GM18499 (cell line): ENCODE measurements at regions not wholly inside any gene's neighbourhood (a gene's known extent, or its start where the extent isn't known, plus 50 kb on each side); places are given as distances from the start of the nearest gene placed in this dataset.

Experiments
- ATAC-seq: cut with Tn5 transposase; IDR thresholded peaks from one replicate; pipeline ENCODE4 v1.9.1; 2021; ENCODE audit warnings: moderate number of reproducible peaks; ENCODE audit not compliant: insufficient read depth, unreplicated experiment

DNA sequence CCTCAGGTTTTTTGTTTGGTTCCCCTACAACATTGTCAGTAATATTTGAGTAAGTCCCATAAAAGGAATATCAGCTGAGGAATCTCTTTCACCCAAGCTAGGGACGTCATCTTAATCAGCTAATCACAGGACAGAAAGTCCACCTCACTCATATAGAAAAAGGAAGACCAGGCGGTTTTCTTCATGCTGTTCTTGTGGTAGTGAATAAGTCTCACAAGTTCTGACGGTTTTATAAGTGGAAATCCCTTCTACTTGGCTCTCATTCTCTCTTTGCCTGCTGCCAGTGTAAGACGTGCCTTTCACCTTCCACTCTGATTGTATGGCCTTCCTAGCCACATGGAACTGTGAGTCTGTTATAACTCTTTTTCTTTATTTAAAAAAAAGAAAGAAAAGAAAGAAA, 308.1 kb upstream of the PFKP start:
- no peak for ATAC-seq

DNA sequence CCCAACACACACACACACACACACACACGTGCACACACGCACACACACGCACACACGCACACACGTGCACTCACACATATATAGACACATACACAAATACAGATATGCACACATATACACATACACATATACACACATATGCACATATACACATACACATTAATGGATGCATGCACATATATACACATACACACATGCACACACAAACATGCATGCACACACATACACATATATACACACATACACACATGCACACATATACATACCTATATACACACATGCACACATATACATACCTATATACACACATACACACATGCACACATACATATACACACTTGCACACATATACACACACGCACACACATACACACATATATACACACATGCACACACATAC, 312.4 kb upstream of the PFKP start:
- ATAC-seq, result no peak

DNA sequence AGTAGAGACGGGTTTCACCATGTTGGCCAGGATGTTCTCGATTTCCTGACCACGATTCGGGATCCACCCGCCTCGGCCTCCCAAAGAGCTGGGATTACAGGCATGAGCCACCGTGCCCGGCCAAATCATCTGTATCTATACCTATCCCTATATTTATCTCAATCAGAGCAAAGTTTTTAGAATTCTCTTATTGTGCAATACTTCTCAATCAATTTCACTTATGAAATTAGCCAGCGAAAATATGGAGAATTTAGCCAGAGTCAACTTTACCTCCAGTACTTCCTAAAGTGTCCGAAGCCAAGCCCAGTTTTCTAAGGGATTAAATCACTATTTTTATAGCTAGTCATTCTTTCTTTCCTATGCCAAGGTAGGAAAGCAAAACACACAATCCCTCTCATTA, 319.1 kb upstream of the PFKP start:
- ATAC-seq, result no peak

DNA sequence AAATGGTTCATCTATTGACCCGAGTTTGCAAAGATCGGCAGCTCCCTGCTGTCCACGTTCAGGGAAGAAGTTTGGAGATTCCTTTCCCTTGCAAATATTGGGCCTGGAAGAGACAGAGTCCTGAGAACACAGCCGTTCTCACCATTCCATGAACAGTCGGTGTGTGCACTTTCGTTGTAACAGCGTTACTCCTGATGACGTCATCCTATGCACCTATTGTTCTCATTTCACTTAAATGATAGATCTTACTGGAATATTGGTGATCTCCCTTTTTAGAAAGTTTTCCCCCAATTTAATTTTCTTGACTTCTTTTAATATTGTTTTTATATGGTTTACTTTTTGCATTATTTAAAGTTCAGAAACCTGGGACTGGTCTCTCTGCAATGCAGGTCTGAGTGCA, 320.7 kb upstream of the PFKP start:
- ATAC-seq, result no peak

DNA sequence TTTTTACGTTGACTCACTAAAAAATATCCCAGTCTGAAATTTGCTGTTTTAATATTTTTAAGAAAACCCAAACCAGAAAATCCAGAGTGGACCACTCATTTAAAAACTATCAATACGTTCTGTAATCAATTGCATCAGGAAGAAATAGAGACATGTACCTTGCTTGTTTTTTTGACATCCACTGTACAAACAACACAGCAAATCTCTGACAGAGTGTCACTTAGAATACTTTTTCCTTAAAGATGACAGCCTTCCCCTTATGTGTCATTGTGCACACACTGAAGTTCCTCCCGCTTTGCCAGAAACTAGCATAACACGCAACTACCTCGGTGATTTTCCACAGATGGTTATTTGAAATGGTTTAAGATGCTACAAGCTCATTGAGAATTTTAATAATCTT, 321.7 kb upstream of the PFKP start:
- ATAC-seq, result no peak

DNA sequence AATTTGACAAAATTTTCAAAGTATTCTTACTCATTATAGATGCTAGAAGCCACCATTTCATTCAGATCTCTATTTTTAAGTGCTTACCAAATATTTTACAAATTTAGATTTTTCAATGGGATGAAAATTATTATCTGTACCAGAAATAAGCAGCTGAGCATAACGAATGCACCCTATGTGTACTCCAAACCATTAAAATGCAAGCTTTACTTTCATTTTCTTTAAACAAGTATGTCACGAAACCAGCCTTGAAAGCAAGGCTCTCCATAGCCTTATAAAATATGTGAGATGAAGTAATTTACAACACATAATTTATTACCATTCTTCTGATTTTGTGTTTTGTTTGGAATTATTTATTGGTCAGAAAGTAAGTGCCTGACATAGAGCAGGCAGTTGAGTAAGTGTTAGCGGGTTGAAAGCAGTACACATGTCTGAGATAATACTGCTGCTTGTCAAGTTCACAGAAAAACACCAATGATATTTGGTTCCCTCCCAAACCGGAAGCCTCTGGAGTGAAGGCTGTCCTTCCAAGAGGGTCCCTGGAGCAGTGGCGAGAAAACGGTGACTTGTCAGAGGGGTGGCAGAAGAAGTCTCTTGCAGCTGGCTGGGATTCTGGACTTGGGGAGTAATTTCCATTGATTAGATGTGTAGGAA, 322.7 kb upstream of the PFKP start:
- no peak for ATAC-seq

DNA sequence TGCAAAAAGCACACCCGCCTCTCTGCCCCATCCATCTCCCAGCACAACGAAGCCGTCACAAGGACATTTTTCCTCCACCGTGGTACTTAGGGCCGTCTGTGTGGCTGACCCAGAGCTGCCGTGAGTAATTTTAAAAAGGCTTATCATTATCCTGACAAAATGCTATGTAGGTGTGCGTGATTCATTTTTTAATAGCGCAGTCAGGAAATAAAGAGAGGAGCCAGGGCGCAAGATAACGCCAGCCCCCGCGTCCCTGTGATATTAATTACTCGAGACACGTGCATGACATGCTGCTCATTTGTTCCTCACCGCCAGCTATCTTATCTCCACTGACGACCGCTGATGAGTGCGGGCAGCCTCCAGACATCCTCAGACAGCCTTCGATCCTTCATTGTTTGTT, 332.7 kb upstream of the PFKP start:
- ATAC-seq, result no peak

DNA sequence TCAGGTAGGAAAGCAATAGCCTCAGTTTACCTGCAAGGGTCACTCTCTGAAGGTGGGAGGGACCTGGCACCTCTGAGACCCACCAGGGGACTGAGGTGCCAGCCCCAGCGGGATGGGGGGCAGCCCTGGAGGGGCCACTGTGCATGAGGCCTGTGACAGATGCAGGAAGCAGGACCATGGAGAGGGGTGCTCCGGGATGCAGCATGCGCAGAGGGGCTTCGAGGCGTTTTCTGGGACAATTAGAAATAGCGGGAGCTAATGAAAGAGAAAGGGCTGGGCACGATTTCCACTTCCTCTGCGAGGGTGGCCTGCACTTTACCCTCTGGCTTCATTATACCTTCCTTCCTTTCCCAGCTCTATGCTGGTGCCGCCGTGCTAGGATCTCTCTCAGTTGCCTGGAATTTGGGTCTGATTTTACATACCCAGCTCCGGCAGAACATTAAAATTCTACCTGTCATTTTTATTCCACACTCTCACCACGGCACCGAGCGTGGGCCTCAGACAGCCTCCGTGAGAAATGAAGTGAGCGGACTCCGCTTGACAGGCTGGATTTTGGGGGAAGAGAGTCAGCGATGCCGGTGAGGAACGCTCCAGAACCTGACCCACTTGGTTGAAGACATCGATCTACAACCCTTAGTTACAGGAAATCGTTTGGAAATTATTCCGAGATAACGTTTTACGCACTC, 333.9 kb upstream of the PFKP start:
- ATAC-seq, result no peak

DNA sequence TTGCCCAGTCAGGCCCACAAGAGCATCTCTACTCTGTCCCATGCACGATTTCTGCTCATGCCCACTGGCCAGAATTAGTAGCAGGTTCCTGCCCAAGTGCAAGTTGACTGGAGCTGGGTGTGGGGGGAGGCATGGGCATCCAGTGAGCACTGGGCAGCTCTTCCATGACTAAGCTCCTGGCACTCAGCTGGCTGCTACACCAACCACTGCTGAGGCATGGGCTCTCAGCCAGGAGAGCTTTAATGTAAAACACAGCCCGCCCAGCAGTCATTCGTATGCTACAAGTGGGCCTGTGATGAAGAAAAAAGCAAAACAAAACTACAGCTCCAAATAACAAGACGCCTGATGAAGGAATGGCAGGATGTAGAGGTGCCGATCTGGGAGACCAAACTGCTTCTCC, 335.4 kb upstream of the PFKP start:
- ATAC-seq, result no peak

DNA sequence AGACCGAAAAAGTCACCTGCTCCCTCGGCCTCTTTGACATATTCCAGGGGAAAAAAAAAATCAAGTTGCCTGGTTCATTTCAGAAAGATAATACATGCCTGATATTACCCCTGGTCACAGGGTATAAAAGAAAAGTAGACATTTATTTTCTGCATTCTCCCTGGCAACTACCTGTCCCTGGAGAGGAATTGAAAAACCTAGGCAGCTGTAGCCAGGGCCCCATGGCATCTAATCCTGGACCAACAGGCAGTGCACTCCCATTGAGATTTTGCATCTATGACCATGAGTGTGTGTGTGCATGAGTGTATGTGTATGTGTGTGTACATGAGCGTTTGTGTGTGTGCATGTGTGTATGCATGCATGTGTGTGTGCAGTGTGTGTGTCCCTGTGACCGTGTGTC, 338.2 kb upstream of the PFKP start:
- ATAC-seq, result no peak

DNA sequence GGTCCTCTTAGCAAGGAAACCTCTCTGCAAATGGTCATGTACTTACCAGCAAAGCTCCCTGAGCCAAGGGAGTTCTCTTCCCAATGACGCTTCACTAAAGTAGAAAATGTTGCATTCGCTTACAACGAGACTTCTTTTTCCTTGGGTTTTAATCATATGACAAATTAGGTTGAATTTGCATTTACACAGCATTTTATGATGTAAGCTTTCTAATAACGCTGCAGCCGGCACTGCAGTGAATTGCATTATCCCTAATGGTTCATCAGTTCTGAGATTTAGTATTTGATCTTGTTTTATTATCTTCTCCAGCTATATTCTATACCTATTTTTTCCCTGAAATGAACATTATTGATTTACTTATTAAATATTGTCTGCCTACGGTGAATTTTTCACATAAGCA, 339.3 kb upstream of the PFKP start:
- no peak for ATAC-seq

DNA sequence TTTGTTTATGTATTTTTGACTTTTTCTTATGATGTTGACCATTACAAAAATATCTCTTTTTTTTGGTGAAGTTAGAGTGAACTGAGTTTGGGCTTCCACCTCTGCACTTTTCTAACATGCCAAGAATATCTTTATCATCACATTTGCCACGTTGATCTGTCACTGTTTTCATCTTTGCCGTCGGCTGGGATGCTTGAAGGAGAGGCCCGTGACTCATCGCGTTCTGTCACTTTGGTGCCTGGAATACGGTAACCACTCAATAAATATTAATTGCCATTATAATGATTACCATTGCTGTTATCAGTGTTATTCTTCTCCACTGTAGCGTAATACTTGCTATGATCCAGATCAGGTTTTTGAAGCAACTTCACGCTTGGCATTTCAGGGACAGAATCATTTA, 350.8 kb upstream of the PFKP start:
- ATAC-seq, result no peak

DNA sequence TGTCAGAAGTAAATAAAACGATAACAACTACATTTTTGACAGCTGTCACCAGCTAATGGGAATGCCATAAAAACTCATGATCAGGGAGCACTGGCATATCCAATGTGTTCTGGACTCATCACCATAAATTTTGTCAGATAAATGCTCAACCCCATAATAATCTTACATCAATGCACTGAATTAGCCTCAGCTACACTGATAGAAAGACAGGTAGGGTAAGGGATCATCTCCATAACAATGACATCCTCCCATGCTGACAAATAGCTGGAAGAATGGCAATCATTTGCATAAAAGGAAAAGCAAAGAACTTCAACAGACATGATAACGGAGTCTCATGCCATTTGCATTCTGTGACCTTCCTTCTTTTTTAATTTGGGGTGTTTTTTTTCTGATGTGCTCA, 352.8 kb upstream of the PFKP start:
- ATAC-seq, result no peak

DNA sequence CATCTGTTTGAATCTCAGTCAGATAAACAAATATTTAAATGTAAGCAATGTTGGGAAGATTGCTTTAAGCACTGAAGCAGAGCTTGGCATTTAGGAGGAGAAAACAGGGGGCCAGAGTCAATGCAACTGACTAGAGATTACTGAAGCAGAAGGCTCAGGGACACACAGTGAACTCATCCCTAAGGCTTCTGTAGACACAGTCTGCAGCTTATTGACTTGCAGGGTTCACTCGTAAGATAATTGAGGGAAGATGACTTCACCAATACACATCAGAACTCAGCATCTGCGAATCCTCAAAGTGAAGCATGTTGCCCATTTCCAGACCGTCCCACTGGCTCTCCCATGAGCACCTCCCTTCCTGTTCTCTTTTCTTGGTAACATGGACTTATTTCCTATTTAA, 363.4 kb upstream of the PFKP start:
- no peak for ATAC-seq

DNA sequence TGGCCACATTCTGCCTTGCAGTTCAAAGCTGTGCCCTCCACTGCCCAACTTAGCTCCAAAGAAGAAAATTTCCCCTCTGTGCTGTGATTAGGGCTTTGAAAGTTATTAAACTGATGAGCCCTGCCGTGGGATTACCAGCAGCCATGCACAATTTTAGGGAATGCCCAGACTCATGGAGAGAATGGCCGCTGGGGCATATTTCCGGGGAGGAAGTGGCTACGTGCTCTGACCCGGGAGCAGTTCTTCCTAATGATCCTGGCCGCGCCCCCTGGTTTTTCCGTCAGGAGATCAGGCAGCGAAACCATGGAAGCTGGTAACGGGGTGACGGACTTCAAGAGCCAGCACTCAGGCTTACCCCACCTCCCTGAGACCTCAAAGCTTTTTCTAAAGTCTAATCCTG, 365.5 kb upstream of the PFKP start:
- ATAC-seq, result no peak

DNA sequence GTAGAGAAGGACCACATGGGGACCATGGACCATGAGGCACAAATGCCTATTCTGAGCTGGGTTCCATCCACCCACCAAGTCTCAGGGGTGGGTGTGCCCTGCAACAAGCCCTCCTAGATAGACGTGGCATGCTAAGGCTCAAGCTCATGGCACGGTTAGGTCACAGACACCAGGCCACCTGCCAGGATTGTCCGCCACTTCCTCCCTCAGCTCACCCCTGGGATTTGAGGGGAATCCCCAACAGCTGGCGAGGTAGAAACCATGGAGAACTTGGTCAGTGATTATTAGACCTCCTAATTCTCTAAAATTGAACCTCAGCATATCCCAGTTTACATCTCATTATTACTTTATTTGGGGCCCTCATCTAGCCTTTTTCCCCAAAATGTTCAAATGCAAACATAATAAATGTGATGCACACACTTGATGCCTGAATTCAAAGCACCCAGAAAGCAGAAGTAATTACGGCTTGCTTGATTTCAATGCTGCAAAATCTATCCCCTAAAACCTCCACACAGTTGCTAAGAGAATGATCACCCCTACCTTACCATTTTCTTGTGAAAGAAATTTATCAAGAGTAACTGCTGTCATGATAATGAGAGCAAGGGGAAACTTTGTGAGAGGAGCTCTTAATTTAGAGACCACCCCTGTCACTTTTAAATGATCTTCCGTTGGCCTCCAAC, 366.6 kb upstream of the PFKP start:
- ATAC-seq, result no peak

DNA sequence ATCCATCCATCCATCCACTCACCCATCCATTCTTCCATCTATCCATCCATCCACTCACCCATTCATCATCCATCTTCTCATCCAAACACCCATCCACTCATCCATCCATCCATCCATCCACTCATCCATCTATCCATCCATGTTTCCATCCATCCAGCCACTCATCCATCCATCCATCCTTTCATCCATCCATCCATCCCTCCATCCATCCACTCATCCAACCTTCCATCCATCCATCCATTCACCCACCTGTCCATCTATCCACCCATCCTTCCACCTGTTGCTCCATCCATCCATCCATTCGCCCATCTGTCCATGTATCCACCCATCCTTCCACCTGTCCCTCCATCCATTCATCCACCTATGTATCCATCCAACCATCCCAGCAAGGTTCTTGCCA, 378.4 kb upstream of the PFKP start:
- no peak for ATAC-seq

DNA sequence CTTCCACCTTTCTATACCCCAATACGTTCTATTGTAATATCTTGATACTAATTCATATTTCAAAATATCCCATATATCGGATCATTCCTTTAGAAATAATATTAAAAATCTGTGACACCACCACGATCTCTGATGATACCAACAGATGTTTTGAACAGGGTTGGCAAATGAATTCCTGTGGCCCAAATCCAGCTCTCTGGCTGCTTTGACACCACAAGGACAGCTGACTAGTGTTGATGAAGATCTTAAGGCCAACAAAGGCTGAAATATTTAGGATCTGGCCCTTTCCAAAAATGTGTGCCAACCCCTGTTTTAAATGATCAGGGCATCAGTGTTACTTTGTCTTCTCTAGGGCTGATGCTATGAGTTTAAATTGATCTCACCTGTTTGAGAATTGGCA, 380.7 kb upstream of the PFKP start:
- ATAC-seq, result no peak

DNA sequence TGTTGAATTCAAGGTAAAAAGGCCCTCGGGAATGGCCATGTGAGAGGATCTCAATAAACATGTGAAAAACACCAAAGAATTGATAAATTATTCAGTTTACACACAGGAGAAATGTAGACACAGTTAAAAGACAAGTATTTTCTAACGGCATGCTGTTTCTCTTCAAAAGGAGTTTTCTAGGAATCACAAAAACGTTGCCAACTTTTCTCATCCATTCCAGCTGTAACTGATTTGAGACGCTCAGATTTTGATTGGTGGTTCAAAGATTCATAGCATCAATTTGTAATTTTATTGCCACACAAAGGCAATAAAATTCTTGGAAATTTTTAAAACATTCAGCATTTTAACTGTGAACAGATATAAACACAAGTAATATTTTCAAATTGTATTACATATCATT, 384.9 kb upstream of the PFKP start:
- ATAC-seq, result no peak

DNA sequence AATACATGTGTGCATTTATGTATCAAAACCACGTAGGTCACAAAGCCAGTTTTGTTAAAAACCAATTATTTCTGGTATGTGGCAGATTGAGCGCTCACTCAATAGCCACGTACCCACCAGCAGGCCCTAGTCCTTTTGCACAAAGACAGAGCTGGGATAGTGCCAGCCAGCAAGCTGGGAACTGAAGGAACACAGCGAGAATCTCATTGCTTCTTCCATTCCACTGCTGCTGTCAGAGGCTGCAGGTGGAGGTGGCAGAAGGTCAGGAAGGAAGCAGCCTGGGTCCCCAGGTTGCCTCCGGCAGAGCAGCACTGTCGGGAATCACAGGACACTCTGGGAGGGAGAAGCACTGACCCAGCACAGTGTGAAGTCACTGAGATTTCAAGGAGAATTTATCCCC, 385.5 kb upstream of the PFKP start:
- no peak for ATAC-seq

DNA sequence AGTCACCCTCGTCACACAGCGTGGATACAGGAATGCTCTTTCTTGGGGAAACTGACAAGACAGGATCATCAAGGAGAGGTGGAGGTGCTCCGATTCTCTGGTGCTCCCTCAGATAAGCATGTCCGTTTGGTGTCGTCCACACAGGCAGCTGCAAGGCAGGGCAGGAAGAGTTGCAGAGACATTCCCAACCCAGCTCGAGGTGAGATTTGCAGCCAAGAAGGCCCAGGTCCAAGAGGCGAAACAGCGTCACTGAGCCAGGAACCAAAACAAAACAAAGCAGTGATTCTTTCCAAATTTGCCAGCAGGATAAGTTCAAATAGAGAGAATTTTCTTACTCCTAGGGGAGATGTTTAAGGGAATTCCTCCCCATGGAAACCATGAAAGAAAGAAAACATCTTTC, 386.5 kb upstream of the PFKP start:
- ATAC-seq, result no peak

DNA sequence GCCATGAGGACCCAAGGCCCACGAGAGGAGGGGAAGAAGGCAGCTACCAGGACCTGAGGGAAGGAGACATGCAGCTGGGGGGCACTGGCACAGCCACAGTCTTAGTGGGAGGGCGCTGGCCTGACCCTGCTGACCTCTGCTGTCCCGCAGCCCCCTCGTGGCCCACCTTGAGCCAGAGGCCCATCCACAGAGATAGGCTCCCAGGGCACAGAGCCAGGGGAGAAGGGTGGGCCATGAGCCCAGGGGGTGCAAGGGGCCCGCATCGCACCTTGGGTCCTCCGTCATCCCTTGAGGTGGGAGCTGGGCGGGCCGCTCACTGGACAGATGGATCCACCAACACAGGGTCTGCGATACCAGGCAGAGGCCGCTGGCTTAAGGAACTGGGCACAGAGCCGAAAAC, 387.7 kb upstream of the PFKP start:
- ATAC-seq, result no peak
